GM12878 (cell line): ENCODE measurements at regions not wholly inside any gene's neighbourhood (a gene's known extent, or its start where the extent isn't known, plus 50 kb on each side); places are given as distances from the start of the nearest gene placed in this dataset.
A peak's percentile ranks its signal among the peaks of the same experiment; 100 is the strongest.

Experiments used
- ATAC-seq: fragments of 200-7000 bp; cut with Tn5 transposase; 3 replicates; pipeline ENCODE4 v1.9.1; 2020; ENCODE audit warnings: mild to moderate bottlenecking, moderate library complexity
- BruUV-seq: library from RNA; stranded (reverse); fragments of 400-500 nt; replicated peaks from 2 replicates; lab custom pipeline; 2021; lab: Mats Ljungman, UMichigan
- CTCF ChIA-PET: fragments of 300-600 bp; sonication (Branson Sonifier 250); formaldehyde crosslinking; extraction: SDS; loops from one replicate; lab custom pipeline; 2021; ENCODE audit warnings: inconsistent platforms; lab: Yijun Ruan, JAX
- POLR2A ChIA-PET: fragments of 350-600 bp; formaldehyde crosslinking; extraction: SDS; loops from one replicate; lab custom pipeline; 2021; ENCODE audit warnings: inconsistent platforms; lab: Charles Lee
- RAD21 ChIA-PET: fragments of 300-600 bp; sonication (Branson Sonifier 250); formaldehyde crosslinking; loops from one replicate; lab custom pipeline; 2023; ENCODE audit warnings: antibody characterized with exemption; ENCODE audit not compliant: unreplicated experiment; lab: Charles Lee
- SMC1A ChIA-PET: fragments of 300-600 bp; sonication (Branson Sonifier 250); formaldehyde crosslinking; loops from one replicate; lab custom pipeline; 2023; ENCODE audit not compliant: unreplicated experiment, uncharacterized antibody; lab: Charles Lee
- DNase-seq: peaks from one replicate; pipeline ENCODE4 v3.0.0-alpha.2; 2011; ENCODE audit warnings: low read depth, low spot score
- FAIRE-seq: peaks from 3 replicates; lab custom pipeline; 2011; peaks lifted over from hg19 to GRCh38; lab: Jason Lieb, UNC
- H2AFZ ChIP-seq: 2 replicates; pipeline ENCODE4 v1.6.0; 2011; ENCODE audit warnings: low read depth, low read length, control low read depth; ENCODE audit not compliant: control insufficient read depth
- H3K27ac ChIP-seq: 2 replicates; pipeline ENCODE4 v1.5.1; 2011; ENCODE audit warnings: control low read depth; ENCODE audit not compliant: control insufficient read depth, insufficient read depth
- H3K27me3 ChIP-seq, 2 experiments: replicated peaks in 1 of 2; 2 replicates each; pipeline versions ENCODE4 v1.6.0 to v1.6.1; 2011; ENCODE audit warnings: low read length in 1 of 2; ENCODE audit not compliant: control insufficient read depth in 2 of 2, insufficient read depth in 2 of 2
- H3K36me3 ChIP-seq, 2 experiments: 2 replicates each; pipeline ENCODE4 v1.5.1; 2011; ENCODE audit warnings: low read length in 1 of 2; ENCODE audit not compliant: control insufficient read depth in 2 of 2, insufficient read depth in 2 of 2
- H3K4me1 ChIP-seq: 2 replicates; pipeline ENCODE4 v1.6.1; 2011; ENCODE audit warnings: mild to moderate bottlenecking, low read length, moderate library complexity, mixed read lengths; ENCODE audit not compliant: control insufficient read depth, insufficient read depth
- H3K4me2 ChIP-seq: 2 replicates; pipeline ENCODE4 v1.6.0; 2011; ENCODE audit warnings: control low read depth; ENCODE audit not compliant: control insufficient read depth, insufficient read depth
- H3K4me3 ChIP-seq: fragments of 200-600 bp; sonication (generic); 2 replicates; pipeline ENCODE4 v1.5.1; 2016
- H3K79me2 ChIP-seq: 2 replicates; pipeline ENCODE4 v1.6.0; 2011; ENCODE audit warnings: low read length; ENCODE audit not compliant: control insufficient read depth, insufficient read depth
- H3K9ac ChIP-seq: 2 replicates; pipeline ENCODE4 v1.8.0; 2011; ENCODE audit warnings: low read length, control low read depth, mixed read lengths; ENCODE audit not compliant: control insufficient read depth, insufficient read depth
- H3K9me3 ChIP-seq: replicated peaks from 3 replicates; pipeline ENCODE4 v1.5.1; 2011; ENCODE audit warnings: mild to moderate bottlenecking, low read length; ENCODE audit not compliant: control insufficient read depth, insufficient read depth
- H4K20me1 ChIP-seq: 2 replicates; pipeline ENCODE4 v1.6.0; 2011; ENCODE audit not compliant: control insufficient read depth, insufficient read depth
- DPF2 ChIP-seq: fragments of 450-650 bp; IDR thresholded peaks from 2 replicates; pipeline ENCODE4 v1.6.1; 2017; ENCODE audit warnings: mild to moderate bottlenecking
- GABPA ChIP-seq: IDR thresholded peaks from 2 replicates; pipeline ENCODE4 v1.6.1; 2014; ENCODE audit warnings: antibody characterized with exemption, low read depth, mild to moderate bottlenecking, inconsistent platforms
- IKZF2 ChIP-seq, 2 experiments: fragments of 450-650 bp; IDR thresholded peaks; 2 replicates each; pipeline ENCODE4 v1.6.1; 2017; ENCODE audit warnings: mild to moderate bottlenecking in 2 of 2, moderate library complexity in 2 of 2
- MTA2 ChIP-seq: fragments of 450-650 bp; IDR thresholded peaks from 2 replicates; pipeline ENCODE4 v1.6.1; 2016; ENCODE audit warnings: low read depth, mild to moderate bottlenecking, moderate library complexity
- SUPT20H ChIP-seq: IDR thresholded peaks from 2 replicates; pipeline ENCODE4 v1.6.1; 2011; ENCODE audit warnings: low read depth, mild to moderate bottlenecking, low read length, moderate library complexity, borderline replicate concordance; ENCODE audit not compliant: control insufficient read depth
- ZNF24 ChIP-seq: fragments of 450-650 bp; IDR thresholded peaks from 2 replicates; pipeline ENCODE4 v1.6.1; 2017; ENCODE audit warnings: antibody characterized with exemption, mild to moderate bottlenecking
- WGBS: methylation state at CpG from one replicate; pipeline ENCODE4 v1.1.6; 2016; ENCODE audit warnings: low lambda C conversion rate; ENCODE audit not compliant: insufficient replicate concordance, insufficient coverage; ENCODE audit errors: missing lambda C conversion rate; 5-methylcytosine and 5-hydroxymethylcytosine counted together
- in situ Hi-C: fragments of 300-500 bp; cut with MboI; formaldehyde crosslinking; loops from 9 replicates; pipeline ENCODE4 v1.14.3; 2018; ENCODE audit warnings: mixed read lengths
- intact Hi-C: fragments of 100-400 bp; cut with micrococcal nuclease; formaldehyde crosslinking; loops from one replicate; pipeline ENCODE4 v1.14.2; 2022; ENCODE audit not compliant: unreplicated experiment
- TF ChIP-seq, protein P1 (sequence below): IDR thresholded peaks from 2 replicates; pipeline ENCODE4 v1.6.1; 2012; ENCODE audit warnings: mild to moderate bottlenecking, low read depth, low read length
- TF ChIP-seq, protein P2 (sequence below): fragments of 450-650 bp; IDR thresholded peaks from 2 replicates; pipeline ENCODE4 v1.6.1; 2017; ENCODE audit warnings: mild to moderate bottlenecking, moderate library complexity
- TF ChIP-seq, protein P3 (sequence below): IDR thresholded peaks from 2 replicates; pipeline ENCODE4 v1.6.1; 2012; ENCODE audit warnings: low read depth, low read length, improper control_type of control experiment
- TF ChIP-seq, protein P4 (sequence below): fragments of 450-650 bp; IDR thresholded peaks from 2 replicates; pipeline ENCODE4 v1.6.1; 2018; ENCODE audit warnings: mild to moderate bottlenecking, low read depth, moderate library complexity; ENCODE audit not compliant: partially characterized antibody

DNA sequence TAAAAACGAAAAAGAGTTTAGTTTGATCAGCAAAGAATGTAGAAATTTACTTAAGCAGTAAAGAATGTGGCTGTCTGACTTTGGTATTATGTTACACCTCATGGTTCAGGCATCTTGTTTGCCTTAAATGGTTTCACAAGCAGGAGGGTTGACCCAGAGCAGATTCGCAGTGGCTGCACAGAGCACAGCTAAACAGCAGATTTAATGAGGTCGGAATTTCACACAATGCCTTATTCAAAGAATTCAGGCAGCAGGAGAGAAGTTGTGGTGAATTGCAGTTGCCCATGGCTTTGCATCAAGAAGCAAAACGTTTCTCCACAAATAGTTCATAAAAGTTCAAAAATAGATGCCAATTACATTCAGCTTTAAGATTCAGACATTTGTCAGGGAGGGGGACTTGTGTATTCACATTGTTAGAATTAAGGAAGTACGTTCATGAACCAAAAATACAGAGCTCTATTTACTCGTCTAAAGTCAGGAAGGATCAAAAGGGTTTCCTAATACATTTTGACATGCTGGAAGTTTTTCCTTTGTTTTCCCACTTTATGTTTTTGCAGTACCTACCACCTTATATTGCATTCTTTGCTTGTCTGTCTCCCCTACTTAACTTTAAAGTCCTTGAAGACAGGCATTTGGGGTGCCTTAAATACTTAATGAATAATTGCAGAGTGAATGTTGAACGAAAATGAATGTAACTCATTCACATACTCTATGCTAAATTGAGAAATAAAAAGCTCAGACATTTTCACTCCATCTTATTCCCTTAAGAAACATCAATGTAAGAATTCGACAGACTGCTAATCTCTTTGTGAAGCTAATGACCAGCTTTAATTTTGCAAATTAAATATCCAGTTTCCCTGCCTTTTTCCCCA lies 1163.6 kb upstream of the CITED2 start:
- Histone ChIP-seq H3K4me3 (no peak overlapping the region), H3K4me2 (no peak overlapping the region), H3K27me3 (no peaks in the 10 kb centered on the region), H3K36me3 (no peaks in the 10 kb centered on the region), H3K9me3 (no peaks in the 10 kb centered on the region), H4K20me1 (no peaks in the 10 kb centered on the region), H3K9ac (no peak overlapping the region), H2AFZ (peak overlapping the region; percentile 50; the same call in 1 of the 2 replicates), H3K4me1 (no peaks in the 10 kb centered on the region), H3K79me2 (no peaks in the 10 kb centered on the region), H3K27ac (no peak overlapping the region)
- intact Hi-C loops: no loop called here
- FAIRE-seq (peak; percentile 68), DNase-seq (no peak), ATAC-seq (peak; percentile 63)
- WGBS: 7% methylated on average over 8 of the region's 8 CpGs
- ChIA-PET CTCF (interaction anchor here (0.8 to 2.5 kb wide), 7 partner anchors 9 to 1168 kb away, joined by 3 to 13 read pairs (median 4); no protein-coding TSS in a partner anchor), POLR2A (interaction anchor here (0.6 kb wide), 1 partner anchor 337 kb away, joined by 3 read pairs; no protein-coding TSS in a partner anchor), SMC1A (interaction anchor here (0.5 to 2.3 kb wide), 20 partner anchors 9 to 550 kb away, joined by 3 to 10 read pairs (median 3); no protein-coding TSS in a partner anchor), RAD21 (interaction anchor here (0.7 to 2.1 kb wide), 10 partner anchors 8 to 1168 kb away, joined by 3 to 7 read pairs (median 4); no protein-coding TSS in a partner anchor)
- BruUV-seq: no TSS peak
- in situ Hi-C loops: no loop called here
- TF ChIP-seq, protein P1, sequence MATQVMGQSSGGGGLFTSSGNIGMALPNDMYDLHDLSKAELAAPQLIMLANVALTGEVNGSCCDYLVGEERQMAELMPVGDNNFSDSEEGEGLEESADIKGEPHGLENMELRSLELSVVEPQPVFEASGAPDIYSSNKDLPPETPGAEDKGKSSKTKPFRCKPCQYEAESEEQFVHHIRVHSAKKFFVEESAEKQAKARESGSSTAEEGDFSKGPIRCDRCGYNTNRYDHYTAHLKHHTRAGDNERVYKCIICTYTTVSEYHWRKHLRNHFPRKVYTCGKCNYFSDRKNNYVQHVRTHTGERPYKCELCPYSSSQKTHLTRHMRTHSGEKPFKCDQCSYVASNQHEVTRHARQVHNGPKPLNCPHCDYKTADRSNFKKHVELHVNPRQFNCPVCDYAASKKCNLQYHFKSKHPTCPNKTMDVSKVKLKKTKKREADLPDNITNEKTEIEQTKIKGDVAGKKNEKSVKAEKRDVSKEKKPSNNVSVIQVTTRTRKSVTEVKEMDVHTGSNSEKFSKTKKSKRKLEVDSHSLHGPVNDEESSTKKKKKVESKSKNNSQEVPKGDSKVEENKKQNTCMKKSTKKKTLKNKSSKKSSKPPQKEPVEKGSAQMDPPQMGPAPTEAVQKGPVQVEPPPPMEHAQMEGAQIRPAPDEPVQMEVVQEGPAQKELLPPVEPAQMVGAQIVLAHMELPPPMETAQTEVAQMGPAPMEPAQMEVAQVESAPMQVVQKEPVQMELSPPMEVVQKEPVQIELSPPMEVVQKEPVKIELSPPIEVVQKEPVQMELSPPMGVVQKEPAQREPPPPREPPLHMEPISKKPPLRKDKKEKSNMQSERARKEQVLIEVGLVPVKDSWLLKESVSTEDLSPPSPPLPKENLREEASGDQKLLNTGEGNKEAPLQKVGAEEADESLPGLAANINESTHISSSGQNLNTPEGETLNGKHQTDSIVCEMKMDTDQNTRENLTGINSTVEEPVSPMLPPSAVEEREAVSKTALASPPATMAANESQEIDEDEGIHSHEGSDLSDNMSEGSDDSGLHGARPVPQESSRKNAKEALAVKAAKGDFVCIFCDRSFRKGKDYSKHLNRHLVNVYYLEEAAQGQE: no peak
- TF ChIP-seq, protein P2, sequence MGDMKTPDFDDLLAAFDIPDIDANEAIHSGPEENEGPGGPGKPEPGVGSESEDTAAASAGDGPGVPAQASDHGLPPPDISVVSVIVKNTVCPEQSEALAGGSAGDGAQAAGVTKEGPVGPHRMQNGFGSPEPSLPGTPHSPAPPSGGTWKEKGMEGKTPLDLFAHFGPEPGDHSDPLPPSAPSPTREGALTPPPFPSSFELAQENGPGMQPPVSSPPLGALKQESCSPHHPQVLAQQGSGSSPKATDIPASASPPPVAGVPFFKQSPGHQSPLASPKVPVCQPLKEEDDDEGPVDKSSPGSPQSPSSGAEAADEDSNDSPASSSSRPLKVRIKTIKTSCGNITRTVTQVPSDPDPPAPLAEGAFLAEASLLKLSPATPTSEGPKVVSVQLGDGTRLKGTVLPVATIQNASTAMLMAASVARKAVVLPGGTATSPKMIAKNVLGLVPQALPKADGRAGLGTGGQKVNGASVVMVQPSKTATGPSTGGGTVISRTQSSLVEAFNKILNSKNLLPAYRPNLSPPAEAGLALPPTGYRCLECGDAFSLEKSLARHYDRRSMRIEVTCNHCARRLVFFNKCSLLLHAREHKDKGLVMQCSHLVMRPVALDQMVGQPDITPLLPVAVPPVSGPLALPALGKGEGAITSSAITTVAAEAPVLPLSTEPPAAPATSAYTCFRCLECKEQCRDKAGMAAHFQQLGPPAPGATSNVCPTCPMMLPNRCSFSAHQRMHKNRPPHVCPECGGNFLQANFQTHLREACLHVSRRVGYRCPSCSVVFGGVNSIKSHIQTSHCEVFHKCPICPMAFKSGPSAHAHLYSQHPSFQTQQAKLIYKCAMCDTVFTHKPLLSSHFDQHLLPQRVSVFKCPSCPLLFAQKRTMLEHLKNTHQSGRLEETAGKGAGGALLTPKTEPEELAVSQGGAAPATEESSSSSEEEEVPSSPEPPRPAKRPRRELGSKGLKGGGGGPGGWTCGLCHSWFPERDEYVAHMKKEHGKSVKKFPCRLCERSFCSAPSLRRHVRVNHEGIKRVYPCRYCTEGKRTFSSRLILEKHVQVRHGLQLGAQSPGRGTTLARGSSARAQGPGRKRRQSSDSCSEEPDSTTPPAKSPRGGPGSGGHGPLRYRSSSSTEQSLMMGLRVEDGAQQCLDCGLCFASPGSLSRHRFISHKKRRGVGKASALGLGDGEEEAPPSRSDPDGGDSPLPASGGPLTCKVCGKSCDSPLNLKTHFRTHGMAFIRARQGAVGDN: peak; percentile 43
- TF ChIP-seq ZNF24 (0 out of 2 replicates have a peak, but pooled peaks have one; percentile 2), SUPT20H (no peak), MTA2 (peak; percentile 71), DPF2 (0 out of 2 replicates have a peak, but pooled peaks have one; percentile 23), IKZF2 (IDR thresholded peaks at IDR 0.05) (peak; percentile 38 to 48; a peak in 2 of 4 replicates), GABPA (no peak)
- TF ChIP-seq, protein P3, sequence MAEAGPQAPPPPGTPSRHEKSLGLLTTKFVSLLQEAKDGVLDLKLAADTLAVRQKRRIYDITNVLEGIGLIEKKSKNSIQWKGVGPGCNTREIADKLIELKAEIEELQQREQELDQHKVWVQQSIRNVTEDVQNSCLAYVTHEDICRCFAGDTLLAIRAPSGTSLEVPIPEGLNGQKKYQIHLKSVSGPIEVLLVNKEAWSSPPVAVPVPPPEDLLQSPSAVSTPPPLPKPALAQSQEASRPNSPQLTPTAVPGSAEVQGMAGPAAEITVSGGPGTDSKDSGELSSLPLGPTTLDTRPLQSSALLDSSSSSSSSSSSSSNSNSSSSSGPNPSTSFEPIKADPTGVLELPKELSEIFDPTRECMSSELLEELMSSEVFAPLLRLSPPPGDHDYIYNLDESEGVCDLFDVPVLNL: no peak
- TF ChIP-seq, protein P4, sequence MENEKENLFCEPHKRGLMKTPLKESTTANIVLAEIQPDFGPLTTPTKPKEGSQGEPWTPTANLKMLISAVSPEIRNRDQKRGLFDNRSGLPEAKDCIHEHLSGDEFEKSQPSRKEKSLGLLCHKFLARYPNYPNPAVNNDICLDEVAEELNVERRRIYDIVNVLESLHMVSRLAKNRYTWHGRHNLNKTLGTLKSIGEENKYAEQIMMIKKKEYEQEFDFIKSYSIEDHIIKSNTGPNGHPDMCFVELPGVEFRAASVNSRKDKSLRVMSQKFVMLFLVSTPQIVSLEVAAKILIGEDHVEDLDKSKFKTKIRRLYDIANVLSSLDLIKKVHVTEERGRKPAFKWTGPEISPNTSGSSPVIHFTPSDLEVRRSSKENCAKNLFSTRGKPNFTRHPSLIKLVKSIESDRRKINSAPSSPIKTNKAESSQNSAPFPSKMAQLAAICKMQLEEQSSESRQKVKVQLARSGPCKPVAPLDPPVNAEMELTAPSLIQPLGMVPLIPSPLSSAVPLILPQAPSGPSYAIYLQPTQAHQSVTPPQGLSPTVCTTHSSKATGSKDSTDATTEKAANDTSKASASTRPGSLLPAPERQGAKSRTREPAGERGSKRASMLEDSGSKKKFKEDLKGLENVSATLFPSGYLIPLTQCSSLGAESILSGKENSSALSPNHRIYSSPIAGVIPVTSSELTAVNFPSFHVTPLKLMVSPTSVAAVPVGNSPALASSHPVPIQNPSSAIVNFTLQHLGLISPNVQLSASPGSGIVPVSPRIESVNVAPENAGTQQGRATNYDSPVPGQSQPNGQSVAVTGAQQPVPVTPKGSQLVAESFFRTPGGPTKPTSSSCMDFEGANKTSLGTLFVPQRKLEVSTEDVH: no peak
